HepG2 (cell line): ENCODE measurements at regions not wholly inside any gene's neighbourhood (a gene's known extent, or its start where the extent isn't known, plus 50 kb on each side); places are given as distances from the start of the nearest gene placed in this dataset.

Source experiments
- ATAC-seq: fragments of 200-7000 bp; cut with Tn5 transposase; 3 replicates; pipeline ENCODE4 v1.9.1; 2020; ENCODE audit warnings: mild to moderate bottlenecking, moderate library complexity
- BruUV-seq: library from RNA; stranded (reverse); fragments of 400-500 nt; replicated peaks from 2 replicates; lab custom pipeline; 2021; lab: Mats Ljungman, UMichigan
- CTCF ChIA-PET: fragments of 300-600 bp; formaldehyde crosslinking; extraction: SDS; loops from one replicate; lab custom pipeline; 2021; ENCODE audit warnings: low total read pairs, inconsistent platforms, low intra/inter-chr PET ratio; lab: Yijun Ruan, JAX
- POLR2A ChIA-PET: fragments of 350-600 bp; sonication (Branson Sonifier 250); formaldehyde crosslinking; loops from one replicate; lab custom pipeline; 2020; ENCODE audit warnings: antibody characterized with exemption, inconsistent platforms; lab: Yijun Ruan, JAX
- DNase-seq: peaks from one replicate; pipeline ENCODE4 v3.0.0-alpha.2; 2015; ENCODE audit warnings: low spot score
- FAIRE-seq: peaks from 3 replicates; lab custom pipeline; 2011; peaks lifted over from hg19 to GRCh38; lab: Jason Lieb, UNC
- H2AFZ ChIP-seq: one replicate; pipeline ENCODE4 v1.6.1; 2011; ENCODE audit warnings: low read length, inconsistent platforms
- H3K27ac ChIP-seq: fragments of 300-600 bp; 3 replicates; pipeline ENCODE4 v1.8.0; 2011; ENCODE audit warnings: mixed run types, mild to moderate bottlenecking, mixed read lengths, low read length, inconsistent platforms; ENCODE audit not compliant: insufficient read depth; ENCODE audit errors: extremely low read length
- H3K27me3 ChIP-seq, 2 experiments: fragments of 200-600 bp in 1 of 2; 2 replicates in 1 of 2; 3 replicates in 1 of 2; pipeline versions ENCODE4 v1.6.0 to v1.8.0; 2011; ENCODE audit warnings: low read length in 2 of 2, mild to moderate bottlenecking in 2 of 2, moderate library complexity in 2 of 2, inconsistent platforms in 1 of 2; ENCODE audit not compliant: insufficient read depth in 2 of 2, control insufficient read depth in 1 of 2
- H3K36me3 ChIP-seq, 2 experiments: fragments of 200-600 bp in 1 of 2; replicated peaks in 1 of 2; 2 replicates in 1 of 2; 3 replicates in 1 of 2; pipeline versions ENCODE4 v1.5.1 to v1.8.0; 2011; ENCODE audit warnings: low read length in 2 of 2, inconsistent platforms in 1 of 2; ENCODE audit not compliant: insufficient read depth in 2 of 2, control insufficient read depth in 1 of 2
- H3K4me1 ChIP-seq: 2 replicates; pipeline ENCODE4 v1.5.1; 2012; ENCODE audit warnings: low read length, inconsistent platforms; ENCODE audit not compliant: insufficient read depth
- H3K4me2 ChIP-seq: 2 replicates; pipeline ENCODE4 v1.6.0; 2011; ENCODE audit warnings: low read depth, low read length, inconsistent platforms
- H3K4me3 ChIP-seq, 3 experiments: fragments of 200-600 bp in 1 of 3; sonication (generic), shearing (Covaris generic) in 1 of 3; replicated peaks in 1 of 3; 2 replicates each; pipeline ENCODE4 v1.5.1; 2011 to 2016; ENCODE audit warnings: low read length in 3 of 3, inconsistent platforms in 2 of 3, low read depth in 2 of 3, mild to moderate bottlenecking in 2 of 3, control low read depth in 1 of 3, mixed read lengths in 1 of 3; ENCODE audit not compliant: insufficient read depth in 1 of 3
- H3K79me2 ChIP-seq: one replicate; pipeline ENCODE4 v1.6.1; 2011; ENCODE audit warnings: low read length, inconsistent platforms; ENCODE audit not compliant: insufficient read depth
- H3K9ac ChIP-seq: 2 replicates; pipeline ENCODE4 v1.6.0; 2011; ENCODE audit warnings: mild to moderate bottlenecking, low read depth, low read length, inconsistent platforms; ENCODE audit not compliant: insufficient read depth
- H3K9me3 ChIP-seq: 2 replicates; pipeline ENCODE4 v1.5.1; 2012; ENCODE audit warnings: mild to moderate bottlenecking, low read length
- H4K20me1 ChIP-seq: 2 replicates; pipeline ENCODE4 v1.6.0; 2011; ENCODE audit warnings: inconsistent platforms, mild to moderate bottlenecking, low read length, moderate library complexity; ENCODE audit not compliant: insufficient read depth
- ELF1 ChIP-seq: sonication (generic); formaldehyde crosslinking; IDR thresholded peaks from 2 replicates; pipeline ENCODE4 v1.4.0; 2020; ENCODE audit warnings: missing genetic modification reagents
- IRX3 ChIP-seq: sonication (generic); formaldehyde crosslinking; IDR thresholded peaks from 2 replicates; pipeline ENCODE4 v1.8.1; 2023; ENCODE audit warnings: mild to moderate bottlenecking, low read depth, missing genetic modification reagents, borderline replicate concordance
- ISX ChIP-seq: sonication (generic); formaldehyde crosslinking; conservative IDR thresholded peaks from 2 replicates; pipeline ENCODE4 v1.5.0; 2020; ENCODE audit warnings: missing genetic modification reagents
- MBNL3 ChIP-seq: fragments of 250-450 bp; sonication (Bioruptor Pico); conservative IDR thresholded peaks from 2 replicates; pipeline ENCODE4 v1.8.0; 2022; ENCODE audit warnings: mild to moderate bottlenecking, inconsistent platforms
- MIER2 ChIP-seq: IDR thresholded peaks from 2 replicates; pipeline ENCODE4 v1.6.1; 2016; ENCODE audit warnings: missing biosample characterization, missing genetic modification reagents
- PRPF4 ChIP-seq: fragments of 200-400 bp; formaldehyde crosslinking; IDR thresholded peaks from 2 replicates; pipeline ENCODE4 v1.6.1; 2016; ENCODE audit warnings: low read length, low read depth; ENCODE audit not compliant: poor library complexity, severe bottlenecking
- RBAK ChIP-seq: sonication (generic); formaldehyde crosslinking; IDR thresholded peaks from 2 replicates; pipeline ENCODE4 v1.5.1; 2020; ENCODE audit warnings: mild to moderate bottlenecking, missing genetic modification reagents
- SETDB1 ChIP-seq: sonication (generic); formaldehyde crosslinking; IDR thresholded peaks from 2 replicates; pipeline ENCODE4 v1.5.1; 2020; ENCODE audit warnings: missing genetic modification reagents, mild to moderate bottlenecking, borderline replicate concordance
- ZBTB49 ChIP-seq: sonication (generic); formaldehyde crosslinking; IDR thresholded peaks from 2 replicates; pipeline ENCODE4 v1.4.0; 2020; ENCODE audit warnings: missing genetic modification reagents, borderline replicate concordance
- ZNF264 ChIP-seq: sonication (generic); formaldehyde crosslinking; IDR thresholded peaks from 2 replicates; pipeline ENCODE4 v1.4.0; 2020; ENCODE audit warnings: missing genetic modification reagents
- WGBS: methylation state at CpG from one replicate; pipeline ENCODE4 v1.1.6; 2017; ENCODE audit warnings: low lambda C conversion rate; 5-methylcytosine and 5-hydroxymethylcytosine counted together
- in situ Hi-C: cut with HindIII; loops from 2 replicates; pipeline ENCODE4 v1.10.0; 2017; ENCODE audit warnings: low pct_unique_long_range_greater_than_20kb; ENCODE audit not compliant: extremely low pct_ligation_motif_present
- intact Hi-C: fragments of 100-400 bp; cut with micrococcal nuclease; formaldehyde crosslinking; loops from one replicate; pipeline ENCODE4 v1.10.0; 2022; ENCODE audit not compliant: unreplicated experiment
- TF ChIP-seq, protein P1 (sequence below): sonication (generic); formaldehyde crosslinking; IDR thresholded peaks from 2 replicates; pipeline ENCODE4 v1.8.1; 2022; ENCODE audit warnings: mild to moderate bottlenecking, missing genetic modification reagents
- TF ChIP-seq, protein P2 (sequence below): sonication (generic); formaldehyde crosslinking; IDR thresholded peaks from 2 replicates; pipeline ENCODE4 v1.4.0; 2020; ENCODE audit warnings: mild to moderate bottlenecking, missing genetic modification reagents
- TF ChIP-seq, protein P3 (sequence below): sonication (generic); formaldehyde crosslinking; IDR thresholded peaks from 2 replicates; pipeline ENCODE4 v1.4.0; 2020; ENCODE audit warnings: missing genetic modification reagents
- TF ChIP-seq, protein P4 (sequence below): sonication (generic); formaldehyde crosslinking; IDR thresholded peaks from 2 replicates; pipeline ENCODE4 v1.9.0; 2021; ENCODE audit warnings: missing genetic modification reagents, mild to moderate bottlenecking, borderline replicate concordance

- TF ChIP-seq, protein P1, sequence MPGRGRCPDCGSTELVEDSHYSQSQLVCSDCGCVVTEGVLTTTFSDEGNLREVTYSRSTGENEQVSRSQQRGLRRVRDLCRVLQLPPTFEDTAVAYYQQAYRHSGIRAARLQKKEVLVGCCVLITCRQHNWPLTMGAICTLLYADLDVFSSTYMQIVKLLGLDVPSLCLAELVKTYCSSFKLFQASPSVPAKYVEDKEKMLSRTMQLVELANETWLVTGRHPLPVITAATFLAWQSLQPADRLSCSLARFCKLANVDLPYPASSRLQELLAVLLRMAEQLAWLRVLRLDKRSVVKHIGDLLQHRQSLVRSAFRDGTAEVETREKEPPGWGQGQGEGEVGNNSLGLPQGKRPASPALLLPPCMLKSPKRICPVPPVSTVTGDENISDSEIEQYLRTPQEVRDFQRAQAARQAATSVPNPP: no peak
- TF ChIP-seq IRX3: no peak
- TF ChIP-seq, protein P2, sequence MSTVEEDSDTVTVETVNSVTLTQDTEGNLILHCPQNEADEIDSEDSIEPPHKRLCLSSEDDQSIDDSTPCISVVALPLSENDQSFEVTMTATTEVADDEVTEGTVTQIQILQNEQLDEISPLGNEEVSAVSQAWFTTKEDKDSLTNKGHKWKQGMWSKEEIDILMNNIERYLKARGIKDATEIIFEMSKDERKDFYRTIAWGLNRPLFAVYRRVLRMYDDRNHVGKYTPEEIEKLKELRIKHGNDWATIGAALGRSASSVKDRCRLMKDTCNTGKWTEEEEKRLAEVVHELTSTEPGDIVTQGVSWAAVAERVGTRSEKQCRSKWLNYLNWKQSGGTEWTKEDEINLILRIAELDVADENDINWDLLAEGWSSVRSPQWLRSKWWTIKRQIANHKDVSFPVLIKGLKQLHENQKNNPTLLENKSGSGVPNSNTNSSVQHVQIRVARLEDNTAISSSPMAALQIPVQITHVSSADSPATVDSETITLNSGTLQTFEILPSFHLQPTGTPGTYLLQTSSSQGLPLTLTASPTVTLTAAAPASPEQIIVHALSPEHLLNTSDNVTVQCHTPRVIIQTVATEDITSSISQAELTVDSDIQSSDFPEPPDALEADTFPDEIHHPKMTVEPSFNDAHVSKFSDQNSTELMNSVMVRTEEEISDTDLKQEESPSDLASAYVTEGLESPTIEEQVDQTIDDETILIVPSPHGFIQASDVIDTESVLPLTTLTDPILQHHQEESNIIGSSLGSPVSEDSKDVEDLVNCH (CRISPR knock-in tag): no peak
Observed at GRCh38 chr15:61527836-61528580, 298.9 kb upstream of the RORA start (continued).

GRCh38 chr15:61524545-61524944, 295.4 kb upstream of the RORA start:
- ATAC-seq: no peak
- Histone ChIP-seq H2AFZ (no peak overlapping the region), H3K27ac (no peak overlapping the region), H3K9ac (no peak overlapping the region), H3K27me3 (peaks cover 0 to 8% of the 10 kb centered on the region in 2 experiments; a peak in 1 of 5 replicates), H3K4me2 (no peak overlapping the region), H3K4me3 (no peak overlapping the region), H3K79me2 (no peaks in the 10 kb centered on the region), H3K9me3 (no peaks in the 10 kb centered on the region), H3K4me1 (no peaks in the 10 kb centered on the region), H4K20me1 (no peaks in the 10 kb centered on the region), H3K36me3 (no peaks in the 10 kb centered on the region)
- no peak for DNase-seq
- intact Hi-C loops (no loop called here), in situ Hi-C loops (no loop called here)
- TF ChIP-seq, protein P3, sequence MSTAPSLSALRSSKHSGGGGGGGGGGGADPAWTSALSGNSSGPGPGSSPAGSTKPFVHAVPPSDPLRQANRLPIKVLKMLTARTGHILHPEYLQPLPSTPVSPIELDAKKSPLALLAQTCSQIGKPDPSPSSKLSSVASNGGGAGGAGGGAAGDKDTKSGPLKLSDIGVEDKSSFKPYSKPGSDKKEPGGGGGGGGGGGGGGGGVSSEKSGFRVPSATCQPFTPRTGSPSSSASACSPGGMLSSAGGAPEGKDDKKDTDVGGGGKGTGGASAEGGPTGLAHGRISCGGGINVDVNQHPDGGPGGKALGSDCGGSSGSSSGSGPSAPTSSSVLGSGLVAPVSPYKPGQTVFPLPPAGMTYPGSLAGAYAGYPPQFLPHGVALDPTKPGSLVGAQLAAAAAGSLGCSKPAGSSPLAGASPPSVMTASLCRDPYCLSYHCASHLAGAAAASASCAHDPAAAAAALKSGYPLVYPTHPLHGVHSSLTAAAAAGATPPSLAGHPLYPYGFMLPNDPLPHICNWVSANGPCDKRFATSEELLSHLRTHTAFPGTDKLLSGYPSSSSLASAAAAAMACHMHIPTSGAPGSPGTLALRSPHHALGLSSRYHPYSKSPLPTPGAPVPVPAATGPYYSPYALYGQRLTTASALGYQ: no peak
- TF ChIP-seq ZNF264 (no peak), SETDB1 (no peak), PRPF4 (no peak), RBAK (no peak), MIER2 (CRISPR knock-in tag) (no peak), MBNL3 (CRISPR knock-in tag) (no peak), ZBTB49 (CRISPR knock-in tag) (no peak), ELF1 (CRISPR knock-in tag) (no peak), ISX (CRISPR knock-in tag) (no peak)
- TF ChIP-seq, protein P4, sequence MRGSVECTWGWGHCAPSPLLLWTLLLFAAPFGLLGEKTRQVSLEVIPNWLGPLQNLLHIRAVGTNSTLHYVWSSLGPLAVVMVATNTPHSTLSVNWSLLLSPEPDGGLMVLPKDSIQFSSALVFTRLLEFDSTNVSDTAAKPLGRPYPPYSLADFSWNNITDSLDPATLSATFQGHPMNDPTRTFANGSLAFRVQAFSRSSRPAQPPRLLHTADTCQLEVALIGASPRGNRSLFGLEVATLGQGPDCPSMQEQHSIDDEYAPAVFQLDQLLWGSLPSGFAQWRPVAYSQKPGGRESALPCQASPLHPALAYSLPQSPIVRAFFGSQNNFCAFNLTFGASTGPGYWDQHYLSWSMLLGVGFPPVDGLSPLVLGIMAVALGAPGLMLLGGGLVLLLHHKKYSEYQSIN (CRISPR knock-in tag): no peak
- WGBS: 8% methylated on average over 3 of the region's 3 CpGs
- FAIRE-seq: no peak
- ChIA-PET CTCF (no interaction called here), POLR2A (no interaction called here)
- no TSS peak for BruUV-seq
